Ureter (tissue), 1 donor: ENCODE measurements at regions not wholly inside any gene's neighbourhood (a gene's known extent, or its start where the extent isn't known, plus 50 kb on each side); places are given as distances from the start of the nearest gene placed in this dataset.

ENCODE experiments used
- DNase-seq: peaks from one replicate; pipeline ENCODE4 v3.0.0-alpha.2; 2020; ENCODE audit warnings: low spot score
- donor health status: DM: yes; HTN: yes; CAD: no.

DNA sequence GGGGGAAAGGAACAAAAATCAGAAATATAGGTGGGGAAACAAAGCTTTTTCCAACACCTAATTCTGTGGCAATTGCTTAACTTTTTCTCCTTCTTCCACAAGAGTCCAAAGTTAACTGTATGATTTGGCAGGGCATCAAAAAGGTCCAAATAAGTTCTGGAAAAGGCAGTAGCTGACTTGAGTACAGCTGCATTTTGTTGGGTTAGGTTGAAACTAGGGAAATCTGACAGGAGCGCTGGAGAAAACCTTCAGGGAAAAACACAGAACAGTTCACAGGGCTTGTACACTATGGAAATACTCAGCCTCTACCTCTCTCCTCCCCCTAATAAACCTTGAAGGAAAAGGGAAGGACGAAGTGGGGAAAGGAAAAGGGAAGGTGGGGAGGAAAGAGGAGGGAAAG is 438.6 kb downstream of the ZEB2 start:
- DNase-seq, result no peak

DNA sequence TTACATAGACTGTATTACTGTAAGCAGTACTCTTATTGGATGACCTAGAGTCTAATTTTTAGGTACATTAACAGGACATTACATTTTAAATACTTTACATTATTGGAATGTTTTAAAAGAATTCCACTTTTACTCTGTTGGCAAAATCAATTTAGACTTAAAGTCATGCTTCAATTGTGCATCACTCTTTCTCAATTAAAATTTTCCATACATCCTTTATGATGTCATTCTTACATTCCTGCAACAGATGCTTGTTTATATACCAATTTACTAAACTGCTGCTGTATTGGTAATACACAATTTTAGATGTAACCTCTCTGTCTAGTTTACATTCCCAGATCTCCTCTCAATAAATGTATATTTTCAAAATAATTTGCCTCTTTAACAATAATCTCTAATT is 440.1 kb downstream of the ZEB2 start:
- DNase-seq, result no peak

DNA sequence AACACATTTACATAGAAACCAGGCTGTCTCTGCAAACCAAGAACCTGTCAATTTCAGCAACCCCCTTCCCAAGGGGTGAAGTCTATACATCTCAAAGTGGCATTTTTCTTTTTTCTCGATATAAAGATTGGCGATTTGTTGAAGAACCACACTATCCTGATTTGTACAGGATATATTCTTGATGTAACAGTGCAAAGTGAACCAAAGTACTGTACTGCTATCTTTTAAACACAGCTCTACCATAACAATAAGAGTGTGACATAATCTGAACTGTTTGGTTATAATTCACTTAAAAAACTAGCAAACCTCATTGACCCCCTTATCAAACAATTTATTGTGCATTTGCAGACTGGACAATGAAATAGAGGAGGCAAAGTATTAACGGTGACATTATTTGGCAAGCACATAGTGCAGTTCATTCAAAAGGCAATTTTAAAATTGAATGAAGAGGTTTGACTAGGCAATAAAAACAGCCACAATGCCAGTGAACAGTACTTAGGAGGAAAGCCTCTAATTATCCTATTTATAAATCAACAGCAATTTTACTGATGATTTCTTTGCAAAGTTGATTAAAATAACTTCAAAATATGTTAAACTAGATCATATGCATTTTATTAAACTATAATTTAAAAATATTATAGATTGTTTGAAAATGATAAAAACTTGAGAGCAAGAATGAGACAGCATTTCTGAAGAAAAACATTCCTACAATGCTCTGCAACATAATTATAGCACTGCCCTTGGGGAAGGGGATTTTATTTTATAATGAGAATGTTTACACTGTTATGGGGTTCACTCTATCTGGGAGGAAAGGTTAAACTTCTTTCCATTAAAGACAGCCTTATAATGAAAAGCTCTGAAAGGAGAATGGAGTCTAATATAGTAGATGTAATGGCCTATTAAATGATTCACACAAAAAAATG is 440.9 kb downstream of the ZEB2 start:
- no peak for DNase-seq

DNA sequence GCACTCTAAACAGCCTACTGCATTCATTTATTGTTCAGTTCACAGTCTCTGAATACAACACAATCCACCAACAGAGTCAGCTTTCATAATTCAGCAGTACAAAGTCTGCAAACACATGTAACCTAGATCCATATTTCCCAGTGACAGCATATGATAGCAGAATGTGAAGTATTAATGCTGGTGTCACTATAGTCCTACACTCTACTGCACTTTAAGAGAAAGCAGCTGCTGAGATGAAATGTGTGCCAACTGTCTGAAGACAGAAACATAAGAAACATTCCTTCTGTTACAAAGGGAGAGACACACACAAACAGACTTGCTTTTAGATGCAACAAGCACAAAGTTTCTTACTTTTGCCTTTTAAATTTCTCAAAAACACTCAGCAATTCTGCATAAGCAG is 441.8 kb downstream of the ZEB2 start:
- DNase-seq, result no peak

DNA sequence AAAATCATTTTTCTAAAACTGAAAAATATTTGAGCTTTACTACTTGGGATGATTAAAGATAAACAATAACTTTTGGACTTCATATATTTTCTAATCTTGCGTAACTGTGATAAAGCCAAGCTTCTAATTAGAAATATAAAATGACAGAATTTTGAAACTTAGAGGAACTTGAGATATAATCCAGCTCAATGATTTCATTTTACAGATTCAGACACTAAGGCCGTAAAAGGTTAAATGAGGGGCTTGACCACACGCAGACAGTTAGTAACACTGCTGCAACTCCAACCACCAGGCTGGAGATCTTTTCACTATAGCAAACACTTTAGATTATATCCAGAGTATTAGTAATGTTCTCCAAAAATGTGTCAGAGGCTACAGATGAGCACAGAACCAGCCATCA is 445.5 kb downstream of the ZEB2 start:
- no peak for DNase-seq

DNA sequence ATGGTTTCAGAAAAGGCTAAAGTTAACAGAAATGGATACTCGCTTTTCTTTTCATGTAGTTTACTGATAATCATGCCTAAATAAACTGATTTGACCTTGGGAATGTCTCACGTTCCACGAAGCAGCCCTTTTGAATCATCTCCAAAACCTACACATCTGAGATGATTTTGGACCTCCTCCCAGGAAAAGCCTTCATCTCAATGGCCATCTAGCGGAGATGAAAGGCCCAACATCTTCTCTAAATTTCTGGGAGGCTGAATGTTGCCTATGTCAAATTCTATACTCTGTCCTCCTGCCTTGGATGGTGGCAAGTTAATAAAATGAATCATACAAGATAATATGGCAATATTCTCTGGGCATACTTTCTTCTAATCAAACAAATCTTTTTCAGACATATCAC is 448.5 kb downstream of the ZEB2 start:
- DNase-seq, result no peak

DNA sequence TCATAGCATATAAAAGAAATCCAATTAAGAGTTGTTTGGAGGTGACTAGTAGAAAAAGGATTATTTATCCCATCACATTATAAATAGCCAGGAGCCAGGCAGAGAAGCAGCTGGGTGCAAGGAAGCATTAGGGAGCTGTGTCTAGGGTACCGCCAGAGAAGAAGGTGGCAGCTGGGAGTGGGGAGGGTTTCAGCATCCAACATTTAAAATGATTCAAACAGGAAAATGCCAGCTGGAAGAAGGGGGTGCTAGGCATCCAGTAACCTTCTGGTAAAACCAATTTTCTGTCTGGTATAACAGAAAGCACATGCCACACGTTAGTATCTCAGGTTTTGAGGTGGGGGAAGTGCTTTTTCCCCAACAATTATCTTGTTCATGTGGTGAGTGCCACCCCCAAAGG is 452.4 kb downstream of the ZEB2 start:
- DNase-seq, result no peak

DNA sequence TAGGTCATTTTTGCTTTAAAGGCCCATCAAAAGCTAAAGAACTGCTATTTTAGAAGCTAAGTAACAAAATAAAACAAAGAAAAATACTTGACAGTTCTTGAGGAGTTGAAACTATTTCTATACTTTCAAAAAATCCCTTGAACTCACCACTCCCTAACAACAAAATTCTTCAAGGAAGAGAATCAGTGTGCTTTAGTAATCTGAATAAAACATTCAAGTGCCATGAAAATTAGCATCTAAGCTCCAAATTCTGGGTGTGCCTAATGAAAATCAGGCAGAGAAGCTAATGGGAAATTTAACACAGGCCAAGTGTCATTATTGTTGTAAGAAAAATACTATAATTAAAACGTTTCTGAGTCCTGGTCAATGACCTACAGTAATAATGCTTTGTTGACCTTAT is 456.3 kb downstream of the ZEB2 start:
- no peak for DNase-seq

DNA sequence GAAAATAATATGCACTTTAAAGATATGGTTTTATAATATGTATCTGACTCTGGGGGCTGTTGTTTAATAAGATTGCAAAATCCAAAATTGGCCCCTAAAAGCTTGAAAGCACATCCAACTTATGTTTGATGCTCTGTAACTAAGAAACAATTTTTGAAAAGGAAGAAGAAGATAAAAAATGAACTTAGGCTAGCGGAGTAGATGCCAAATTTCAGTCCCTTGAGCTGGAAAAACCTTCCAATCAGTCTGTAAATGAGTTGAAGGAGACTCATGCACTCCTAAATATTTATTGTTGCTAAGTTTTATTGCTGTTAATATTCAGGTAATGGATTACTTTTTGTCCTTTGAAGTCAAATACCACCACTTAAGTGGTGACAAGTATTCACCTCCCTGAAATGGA is 465.0 kb downstream of the ZEB2 start:
- no peak for DNase-seq

DNA sequence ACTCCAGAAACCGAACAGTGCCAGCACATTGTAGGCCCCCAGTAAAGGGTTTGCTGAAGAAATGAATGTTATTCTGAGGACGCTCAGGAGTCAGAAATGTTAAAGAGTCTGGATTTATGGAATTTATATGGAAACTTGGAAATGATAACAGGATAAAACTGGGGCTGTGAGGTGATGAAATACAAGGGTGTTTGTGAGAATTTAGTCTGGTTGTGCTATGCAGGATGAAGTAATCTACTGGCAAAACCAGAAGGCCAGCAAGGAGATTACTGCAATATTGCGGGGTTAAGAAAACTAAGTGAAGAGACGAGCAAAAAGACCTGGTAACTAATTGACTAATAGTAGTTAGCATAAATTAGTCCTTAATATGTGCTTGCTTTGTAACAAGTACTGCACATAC is 467.8 kb downstream of the ZEB2 start:
- DNase-seq, result no peak

DNA sequence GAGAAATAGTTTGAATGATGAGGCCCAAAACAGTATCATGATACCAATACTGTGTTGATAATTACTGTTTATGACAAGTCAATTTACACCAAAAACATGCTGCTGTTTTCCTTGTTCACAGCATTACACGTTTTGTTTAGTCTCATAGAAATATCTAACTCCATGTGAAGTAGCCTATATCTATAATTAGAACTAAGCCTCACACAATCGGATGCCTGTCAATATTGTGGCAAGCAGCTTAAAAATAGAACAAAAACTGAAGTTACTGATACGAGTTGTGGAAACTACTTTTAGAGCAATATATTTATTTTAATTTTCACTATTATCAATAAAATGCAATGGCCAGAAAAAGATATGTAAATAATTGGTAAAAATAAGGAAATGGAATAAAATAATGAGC is 470.8 kb downstream of the ZEB2 start:
- no peak for DNase-seq

DNA sequence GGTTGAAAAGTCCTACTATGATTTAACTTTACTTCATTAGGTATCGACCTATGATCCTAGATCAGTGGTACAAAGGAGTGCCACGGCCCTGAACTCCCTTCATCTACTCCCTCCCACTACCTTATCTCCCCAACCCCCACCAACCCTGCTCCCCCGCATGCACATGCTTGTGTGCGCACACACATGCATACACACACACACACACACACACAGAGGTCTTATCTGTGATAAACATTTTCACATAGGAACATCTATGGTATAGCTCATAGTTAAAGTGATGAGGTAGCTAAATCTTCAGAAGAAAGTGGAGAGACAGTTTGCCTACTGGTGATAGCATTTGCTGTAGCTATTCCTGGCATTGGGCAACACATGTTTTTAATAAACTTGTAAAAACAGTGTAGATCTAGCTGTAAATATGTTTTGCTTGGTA is 471.3 kb downstream of the ZEB2 start:
- DNase-seq, result no peak

DNA sequence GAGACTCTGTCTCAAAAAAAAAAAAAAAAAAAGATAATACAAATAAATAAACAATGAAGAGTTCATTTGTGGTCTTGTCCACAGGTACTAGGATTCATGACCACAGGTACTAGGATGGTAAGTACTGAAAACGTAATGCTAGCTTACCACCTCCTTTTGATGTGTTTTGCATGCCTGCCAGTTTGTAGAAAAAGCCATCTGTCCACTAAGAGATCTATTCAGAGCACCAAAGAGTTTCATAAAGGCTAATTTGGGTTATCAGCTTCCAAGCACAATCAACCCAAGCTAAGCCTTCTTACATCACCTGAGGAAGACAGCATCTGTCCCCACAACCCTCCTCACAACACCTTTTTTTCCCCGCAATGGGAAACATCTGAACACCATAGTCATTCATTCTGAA is 477.2 kb downstream of the ZEB2 start:
- no peak for DNase-seq

DNA sequence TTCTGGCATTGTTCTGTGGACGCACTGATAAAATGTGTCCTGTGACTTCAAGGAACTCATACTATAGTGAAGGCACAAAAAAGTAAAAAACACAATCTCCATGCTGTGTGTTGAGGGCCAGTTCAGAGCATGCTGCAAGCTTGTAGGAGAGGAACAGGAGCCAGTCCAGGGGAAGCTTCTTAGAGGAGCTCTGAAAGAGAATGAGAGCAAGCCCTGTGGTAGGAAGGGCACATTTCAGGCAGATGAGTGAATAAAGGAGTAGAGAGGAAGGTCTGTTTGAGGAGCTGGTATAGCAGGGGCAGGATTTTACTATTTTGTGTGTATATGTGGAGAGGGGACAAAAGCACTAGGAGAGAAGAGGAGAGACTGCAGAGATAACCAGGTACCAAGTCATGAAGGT is 478.3 kb downstream of the ZEB2 start:
- no peak for DNase-seq

DNA sequence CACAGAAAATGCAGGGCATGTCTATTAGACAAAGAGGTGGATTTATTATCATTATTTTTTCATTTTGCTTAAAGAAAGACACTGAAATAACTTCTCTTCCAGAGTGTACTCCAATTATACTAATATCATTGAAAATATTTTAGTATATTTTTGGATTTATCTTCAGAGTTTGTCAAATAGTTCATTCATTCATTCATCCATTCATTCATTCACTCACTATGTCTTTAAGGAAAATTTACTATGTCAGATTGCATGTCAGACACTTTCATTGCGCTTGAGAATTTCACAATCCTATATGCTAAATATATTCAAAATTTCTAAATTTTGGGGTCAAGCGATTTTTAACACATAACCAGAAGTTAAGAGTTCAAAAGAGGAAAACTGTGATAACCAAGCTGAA is 479.1 kb downstream of the ZEB2 start:
- DNase-seq, result no peak

DNA sequence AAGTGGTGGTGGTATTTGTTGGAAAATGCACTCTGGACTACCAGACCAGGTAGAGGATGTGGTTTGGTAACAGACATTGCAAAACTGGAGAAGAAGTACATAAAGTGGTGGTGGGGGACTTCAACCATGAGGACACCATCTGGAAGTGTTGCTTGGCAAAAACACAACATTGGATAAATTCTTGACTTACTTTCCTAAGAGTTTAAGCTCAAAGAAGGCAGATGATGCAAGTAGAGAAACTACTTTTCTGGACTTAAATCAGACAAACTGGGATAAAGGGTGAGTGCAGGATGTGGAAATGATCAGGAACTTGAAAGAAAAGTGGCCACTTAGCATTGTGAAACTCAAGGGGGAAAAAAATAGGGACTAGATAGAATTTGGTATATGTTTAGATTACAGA is 487.4 kb downstream of the ZEB2 start:
- DNase-seq, result no peak

DNA sequence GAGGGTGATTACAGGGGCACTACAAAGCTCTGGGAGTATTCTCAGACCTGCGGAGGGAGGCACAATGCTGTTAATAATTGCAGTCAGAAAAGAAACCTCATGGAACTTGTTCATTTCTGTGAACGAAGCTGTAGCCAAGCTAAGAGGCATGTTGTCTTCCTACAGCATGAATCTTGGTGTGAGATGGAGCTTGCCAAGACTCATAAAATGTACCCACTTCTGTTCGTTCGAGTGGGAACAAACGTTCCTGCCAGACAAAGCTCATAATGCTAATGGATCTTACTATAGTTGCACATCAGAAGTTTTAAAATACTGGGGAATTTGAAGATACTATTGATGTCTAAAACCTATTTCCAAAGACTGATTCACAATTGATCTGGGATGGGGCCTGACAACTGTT is 489.1 kb downstream of the ZEB2 start:
- DNase-seq, result no peak

DNA sequence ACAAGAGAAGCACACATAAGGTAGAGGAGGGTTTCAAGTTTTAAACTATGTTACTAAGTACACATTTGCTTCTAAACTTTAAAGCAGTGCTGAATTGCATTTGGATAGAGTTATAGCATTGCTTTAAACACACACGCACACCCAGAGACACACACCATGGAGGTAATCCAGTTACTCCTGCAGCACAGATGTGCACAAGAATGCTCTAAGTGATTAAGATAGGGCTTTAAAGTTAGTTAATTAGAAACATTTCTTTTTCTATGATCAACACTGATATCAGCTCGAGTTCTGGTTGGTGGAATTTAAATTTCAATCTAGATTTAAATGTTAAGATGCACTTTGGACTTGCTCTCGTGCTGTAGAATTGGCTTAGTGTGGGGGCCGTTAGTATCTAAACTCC is 492.3 kb downstream of the ZEB2 start:
- no peak for DNase-seq

DNA sequence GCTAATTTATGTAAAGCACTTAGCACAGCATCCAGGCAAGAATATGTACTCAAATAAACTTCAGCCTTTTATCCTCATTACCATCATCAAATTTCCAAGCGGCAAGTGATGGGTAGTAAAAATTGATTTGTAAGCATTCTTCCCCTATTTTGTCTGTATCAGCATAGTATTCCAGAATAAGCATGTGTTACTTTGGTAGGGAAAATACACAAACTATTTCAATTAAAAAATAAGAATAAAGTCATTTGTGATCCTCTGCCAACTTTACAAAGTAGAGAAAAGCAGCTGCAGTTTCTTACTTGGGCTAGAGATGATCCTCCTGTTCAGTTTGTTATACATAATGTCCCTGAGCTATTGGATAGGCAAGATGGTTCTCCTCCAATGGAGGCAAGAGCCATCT is 493.2 kb downstream of the ZEB2 start:
- no peak for DNase-seq

DNA sequence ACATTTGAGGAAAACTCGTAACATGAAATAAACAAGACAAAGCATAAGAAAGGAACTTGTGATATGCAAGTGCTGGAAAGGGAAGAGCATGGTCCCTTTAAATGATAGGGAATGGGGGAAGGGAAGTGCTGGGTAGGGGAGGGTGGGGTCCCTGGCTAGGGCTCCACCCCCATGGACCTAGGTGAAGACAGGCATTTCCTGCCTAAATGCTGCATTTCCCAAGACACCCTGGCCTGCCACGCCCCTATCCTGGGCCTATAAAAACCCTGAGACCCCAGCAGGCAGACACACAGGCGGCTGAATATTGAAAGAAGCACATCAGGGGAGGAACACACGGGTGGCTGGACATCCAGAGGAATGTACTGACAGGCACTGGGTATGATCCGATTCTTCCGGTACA is 499.9 kb downstream of the ZEB2 start:
- DNase-seq, result no peak

DNA sequence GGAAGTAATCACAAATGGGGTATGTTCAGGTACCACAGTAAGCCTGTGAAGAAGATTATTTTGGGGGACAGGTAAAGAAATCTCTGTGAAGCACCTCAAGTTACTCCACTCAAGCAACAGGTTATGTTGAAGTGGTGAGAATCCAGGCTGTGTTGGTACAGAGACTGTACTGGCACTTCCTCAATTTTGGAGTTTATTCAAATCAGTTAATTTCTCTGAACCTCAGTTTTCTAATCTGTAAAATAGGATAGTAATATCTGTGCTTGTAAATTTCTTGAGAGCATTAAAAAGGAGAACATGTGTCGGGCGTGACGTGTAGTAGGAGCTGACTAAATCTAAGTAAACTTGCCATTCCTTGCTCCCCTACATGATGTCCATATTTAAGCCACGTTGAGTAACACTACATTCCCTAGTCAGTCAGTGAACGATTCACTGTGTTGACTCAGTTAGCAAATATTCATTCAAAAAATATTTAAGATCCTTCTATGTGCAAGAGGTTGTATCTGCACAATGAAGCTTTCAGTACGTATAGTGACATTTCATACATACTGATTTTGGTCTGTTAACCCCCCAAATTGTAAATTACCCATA is 504.2 kb downstream of the ZEB2 start:
- no peak for DNase-seq

DNA sequence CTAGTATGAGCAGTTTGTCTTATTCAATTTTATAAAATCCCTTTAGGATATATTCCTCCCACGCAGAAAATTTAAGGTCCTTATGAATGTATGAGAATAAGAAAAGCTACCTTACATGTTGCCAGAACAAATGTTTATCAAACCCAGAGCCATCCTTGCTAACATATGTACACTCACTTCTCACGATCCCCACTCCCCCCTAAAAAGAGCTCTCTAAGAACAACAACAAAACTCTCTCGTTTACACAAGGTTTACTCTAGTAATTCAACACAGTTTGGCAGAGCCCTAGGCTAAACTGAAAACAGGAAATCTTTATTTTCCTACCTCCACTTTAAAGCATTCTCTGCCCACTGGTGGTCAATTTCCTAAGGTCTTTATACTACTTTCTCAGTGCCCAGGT is 504.9 kb downstream of the ZEB2 start:
- no peak for DNase-seq

DNA sequence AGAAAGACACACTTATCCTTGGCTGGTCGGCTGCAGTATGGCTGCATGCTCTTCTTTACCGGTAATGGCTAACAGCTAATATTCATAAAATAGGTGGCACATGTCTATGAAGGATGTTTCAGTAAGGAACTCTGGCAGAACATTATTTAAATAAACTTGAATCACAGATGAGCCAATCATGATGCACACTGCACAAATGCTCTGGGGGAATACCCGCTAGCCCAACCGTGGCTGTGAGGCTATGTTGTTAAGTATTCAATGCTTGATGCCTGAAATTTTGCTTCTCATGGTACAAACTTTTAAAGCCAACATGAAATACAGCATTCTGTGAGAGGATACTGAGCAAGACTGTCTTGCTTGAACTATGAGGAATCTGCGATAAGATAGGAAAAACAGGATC is 505.8 kb downstream of the ZEB2 start:
- no peak for DNase-seq

DNA sequence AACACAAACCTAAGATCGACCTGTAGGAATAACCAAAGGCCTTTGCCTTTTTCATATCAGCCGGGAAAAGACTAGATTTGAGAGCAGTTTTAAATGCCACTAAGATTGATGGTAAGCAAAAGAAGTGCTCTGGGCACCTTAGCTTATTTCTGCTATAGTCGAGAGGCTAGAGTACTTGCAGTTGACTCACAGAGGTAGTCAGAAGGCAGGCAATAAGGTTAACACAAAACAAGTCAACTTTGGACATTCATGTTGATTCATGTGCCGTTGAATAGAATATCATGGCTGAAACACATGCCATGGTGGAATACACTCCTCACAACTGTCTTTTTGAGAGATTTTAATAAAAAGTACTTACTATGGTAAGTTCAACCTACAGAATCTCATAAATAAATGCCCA is 507.6 kb downstream of the ZEB2 start:
- no peak for DNase-seq
